AG04449 (cell line): ENCODE measurements at regions not wholly inside any gene's neighbourhood (a gene's known extent, or its start where the extent isn't known, plus 50 kb on each side); places are given as distances from the start of the nearest gene placed in this dataset.

Experiments
- CTCF ChIA-PET: fragments of 350-600 bp; formaldehyde crosslinking; extraction: SDS; loops from one replicate; lab custom pipeline; 2021; ENCODE audit warnings: antibody characterized with exemption; lab: Yijun Ruan, JAX
- POLR2A ChIA-PET: fragments of 400-600, 350-600 bp; formaldehyde crosslinking; extraction: SDS; loops from one replicate; lab custom pipeline; 2020; ENCODE audit warnings: antibody characterized with exemption, inconsistent platforms; lab: Yijun Ruan, JAX
- DNase-seq: peaks from one replicate; pipeline ENCODE4 v3.0.0-alpha.2; 2010; ENCODE audit warnings: low read depth, low spot score
- H3K4me3 ChIP-seq: 2 replicates; pipeline ENCODE4 v1.5.1; 2011; ENCODE audit warnings: low read depth, mild to moderate bottlenecking, control low read depth, low read length
- CTCF ChIP-seq: IDR thresholded peaks from one replicate; pipeline ENCODE4 v1.5.1; 2011; ENCODE audit warnings: mild to moderate bottlenecking, moderate library complexity, low read length, control low read depth, inconsistent platforms; ENCODE audit not compliant: insufficient read depth; ENCODE audit errors: missing control alignments

GRCh38 chr15:94910166-94910565 is 678.8 kb downstream of the MCTP2 start:
- CTCF ChIA-PET = no interaction called here
- H3K4me3 ChIP-seq = no peak overlapping the region
- DNase-seq = no peak
- TF ChIP-seq CTCF = no peak
- POLR2A ChIA-PET = no interaction called here

GRCh38 chr15:94912760-94913159 is 681.4 kb downstream of the MCTP2 start:
- CTCF ChIA-PET = no interaction called here
- POLR2A ChIA-PET = no interaction called here

GRCh38 chr15:94917068-94917467 is 685.7 kb downstream of the MCTP2 start:
- no peak for TF ChIP-seq CTCF
- POLR2A ChIA-PET = no interaction called here
- CTCF ChIA-PET = no interaction called here
- DNase-seq = no peak
- no peak overlapping the region for H3K4me3 ChIP-seq

More at GRCh38 chr15:94912760-94913159, 681.4 kb downstream of the MCTP2 start:
- H3K4me3 ChIP-seq = no peak overlapping the region
- no peak for DNase-seq
- no peak for TF ChIP-seq CTCF

- no peak for TF ChIP-seq CTCF
- no peak overlapping the region for H3K4me3 ChIP-seq
- ChIA-PET POLR2A (no interaction called here), CTCF (no interaction called here)
- DNase-seq = no peak
Observed at GRCh38 chr15:94921936-94922335, 690.6 kb downstream of the MCTP2 start.

GRCh38 chr15:94924057-94924456 is 692.7 kb downstream of the MCTP2 start:
- DNase-seq = no peak
- ChIA-PET CTCF (no interaction called here), POLR2A (no interaction called here)
- no peak overlapping the region for H3K4me3 ChIP-seq
- no peak for TF ChIP-seq CTCF

GRCh38 chr15:94924971-94925598 is 693.7 kb downstream of the MCTP2 start:
- CTCF ChIA-PET = no interaction called here
- no peak for TF ChIP-seq CTCF
- DNase-seq = no peak
- POLR2A ChIA-PET = no interaction called here
- no peak overlapping the region for H3K4me3 ChIP-seq
